Nephron progenitor cell (in vitro differentiated cells): ENCODE measurements at regions not wholly inside any gene's neighbourhood (a gene's known extent, or its start where the extent isn't known, plus 50 kb on each side); places are given as distances from the start of the nearest gene placed in this dataset.

Source experiments
- DNase-seq: peaks from one replicate; pipeline ENCODE4 v3.0.0; 2021
- H3K27ac Mint-ChIP-seq: 2 replicates; pipeline ENCODE4 v1.8.0; 2021; ENCODE audit warnings: mild to moderate bottlenecking, moderate library complexity, mixed read lengths
- H3K27me3 Mint-ChIP-seq: 2 replicates; pipeline ENCODE4 v1.8.0; 2021; ENCODE audit warnings: mild to moderate bottlenecking, low read depth, mixed read lengths; ENCODE audit not compliant: poor library complexity
- H3K36me3 Mint-ChIP-seq: 2 replicates; pipeline ENCODE4 v1.8.0; 2021; ENCODE audit warnings: low read depth, mixed read lengths
- H3K4me1 Mint-ChIP-seq: 2 replicates; pipeline ENCODE4 v1.8.0; 2021; ENCODE audit warnings: mixed read lengths
- H3K4me3 Mint-ChIP-seq: 2 replicates; pipeline ENCODE4 v1.8.0; 2021; ENCODE audit warnings: mild to moderate bottlenecking, moderate library complexity, mixed read lengths
- H3K9me3 Mint-ChIP-seq: 2 replicates; pipeline ENCODE4 v1.8.0; 2021; ENCODE audit warnings: mild to moderate bottlenecking, moderate library complexity, mixed read lengths
- CTCF ChIP-seq: fragments of 200-600 bp; sonication (generic); IDR thresholded peaks from 2 replicates; pipeline ENCODE4 v1.5.0; 2021; ENCODE audit warnings: antibody characterized with exemption

- no peak for TF ChIP-seq CTCF
- peaks cover 9% of the 10 kb centered on the region for H3K4me1 Mint-ChIP-seq
- H3K36me3 Mint-ChIP-seq = peaks cover 5% of the 10 kb centered on the region
- H3K9me3 Mint-ChIP-seq = peaks cover 13% of the 10 kb centered on the region
- no peak for DNase-seq
- peaks cover 3% of the 10 kb centered on the region for H3K27me3 Mint-ChIP-seq
- no peak overlapping the region for H3K4me3 Mint-ChIP-seq
- no peak overlapping the region for H3K27ac Mint-ChIP-seq
These were observed 597.0 kb upstream of the GRAMD2B start for GRCh38 chr5:125826214-125826613.

GRCh38 chr5:125829349-125829748, 593.9 kb upstream of the GRAMD2B start:
- Mint-ChIP-seq H3K36me3 (peaks cover 11% of the 10 kb centered on the region), H3K4me1 (peaks cover 30% of the 10 kb centered on the region), H3K27me3 (peaks cover 3% of the 10 kb centered on the region), H3K27ac (no peak overlapping the region), H3K9me3 (peaks cover 19% of the 10 kb centered on the region), H3K4me3 (no peak overlapping the region)
- DNase-seq = no peak
- TF ChIP-seq CTCF = no peak

- peaks cover 11% of the 10 kb centered on the region for H3K36me3 Mint-ChIP-seq
- no peak for TF ChIP-seq CTCF
- no peak overlapping the region for H3K27ac Mint-ChIP-seq
- peaks cover 19% of the 10 kb centered on the region for H3K9me3 Mint-ChIP-seq
- no peak overlapping the region for H3K4me3 Mint-ChIP-seq
- DNase-seq = no peak
- H3K27me3 Mint-ChIP-seq = no peaks in the 10 kb centered on the region
- H3K4me1 Mint-ChIP-seq = peaks cover 54% of the 10 kb centered on the region
These were observed 589.8 kb upstream of the GRAMD2B start for GRCh38 chr5:125833398-125833797.

- no peak for DNase-seq
- H3K4me1 Mint-ChIP-seq = peaks cover 45% of the 10 kb centered on the region
- TF ChIP-seq CTCF = no peak
- peaks cover 19% of the 10 kb centered on the region for H3K9me3 Mint-ChIP-seq
- H3K36me3 Mint-ChIP-seq = peaks cover 11% of the 10 kb centered on the region
- H3K4me3 Mint-ChIP-seq = no peak overlapping the region
- peak overlapping the region; percentile 60 for H3K27ac Mint-ChIP-seq
- no peaks in the 10 kb centered on the region for H3K27me3 Mint-ChIP-seq
These were observed 588.6 kb upstream of the GRAMD2B start for GRCh38 chr5:125834438-125835115.

- Mint-ChIP-seq H3K27ac (no peak overlapping the region), H3K36me3 (peaks cover 13% of the 10 kb centered on the region), H3K4me3 (no peak overlapping the region), H3K27me3 (no peaks in the 10 kb centered on the region), H3K9me3 (peaks cover 18% of the 10 kb centered on the region), H3K4me1 (peaks cover 45% of the 10 kb centered on the region)
- peak; percentile 49 for DNase-seq
- TF ChIP-seq CTCF = peak; percentile 72
These were observed 587.7 kb upstream of the GRAMD2B start for GRCh38 chr5:125835293-125836172.
